NT2/D1 (cell line): ENCODE measurements at regions not wholly inside any gene's neighbourhood (a gene's known extent, or its start where the extent isn't known, plus 50 kb on each side); places are given as distances from the start of the nearest gene placed in this dataset.

Experiments
- SUZ12 ChIP-seq: IDR thresholded peaks from 2 replicates; pipeline ENCODE4 v1.6.1; 2011; ENCODE audit not compliant: insufficient read length, insufficient read depth; ENCODE audit errors: extremely low read depth
- YY1 ChIP-seq: IDR thresholded peaks from 2 replicates; pipeline ENCODE4 v1.6.1; 2011; ENCODE audit not compliant: insufficient read length, insufficient read depth

DNA sequence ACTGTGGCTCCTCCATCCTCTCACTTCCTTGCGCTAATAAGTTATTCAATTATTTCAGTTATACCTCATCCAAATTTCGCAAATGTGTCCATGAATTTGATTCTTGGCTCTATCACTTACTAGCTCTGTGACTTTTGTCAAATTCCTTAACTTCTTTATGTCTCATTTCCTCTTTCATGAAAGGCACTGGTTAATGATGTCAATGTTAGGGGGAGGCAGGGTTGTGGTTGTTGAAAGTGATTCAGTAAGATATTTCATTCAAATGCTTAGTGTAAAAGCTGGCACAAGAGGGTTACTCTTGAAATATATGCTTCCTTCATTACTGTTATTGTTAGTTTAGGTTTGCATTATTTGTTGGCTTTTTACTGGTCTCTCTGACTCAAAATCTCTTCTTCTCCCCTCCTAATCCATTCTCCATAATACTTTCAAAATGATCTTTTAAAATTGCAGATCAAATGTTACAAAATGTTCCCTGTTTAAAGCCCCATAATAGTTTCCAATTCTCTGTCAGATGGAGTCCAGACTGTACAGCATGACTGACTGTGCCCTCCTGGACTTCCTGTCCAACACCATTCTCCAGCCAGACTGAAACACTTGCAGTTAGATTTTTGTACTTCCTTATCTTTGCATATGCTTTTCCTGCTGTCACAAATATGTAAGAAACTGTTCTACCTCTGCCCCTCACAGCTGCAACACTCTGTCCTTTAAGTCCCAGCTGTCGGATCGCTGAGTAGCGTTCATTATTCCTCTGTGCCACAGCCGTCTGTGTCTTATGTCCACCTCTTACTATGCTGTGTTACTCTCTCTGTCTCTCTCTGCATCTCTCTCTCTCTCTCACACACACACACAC, 510.6 kb upstream of the RAG2 start:
- TF ChIP-seq YY1 (no peak), SUZ12 (no peak)
